ENCODE measurements at regions not wholly inside any gene's neighbourhood (a gene's known extent, or its start where the extent isn't known, plus 50 kb on each side); places are given as distances from the start of the nearest gene placed in this dataset.

DNA sequence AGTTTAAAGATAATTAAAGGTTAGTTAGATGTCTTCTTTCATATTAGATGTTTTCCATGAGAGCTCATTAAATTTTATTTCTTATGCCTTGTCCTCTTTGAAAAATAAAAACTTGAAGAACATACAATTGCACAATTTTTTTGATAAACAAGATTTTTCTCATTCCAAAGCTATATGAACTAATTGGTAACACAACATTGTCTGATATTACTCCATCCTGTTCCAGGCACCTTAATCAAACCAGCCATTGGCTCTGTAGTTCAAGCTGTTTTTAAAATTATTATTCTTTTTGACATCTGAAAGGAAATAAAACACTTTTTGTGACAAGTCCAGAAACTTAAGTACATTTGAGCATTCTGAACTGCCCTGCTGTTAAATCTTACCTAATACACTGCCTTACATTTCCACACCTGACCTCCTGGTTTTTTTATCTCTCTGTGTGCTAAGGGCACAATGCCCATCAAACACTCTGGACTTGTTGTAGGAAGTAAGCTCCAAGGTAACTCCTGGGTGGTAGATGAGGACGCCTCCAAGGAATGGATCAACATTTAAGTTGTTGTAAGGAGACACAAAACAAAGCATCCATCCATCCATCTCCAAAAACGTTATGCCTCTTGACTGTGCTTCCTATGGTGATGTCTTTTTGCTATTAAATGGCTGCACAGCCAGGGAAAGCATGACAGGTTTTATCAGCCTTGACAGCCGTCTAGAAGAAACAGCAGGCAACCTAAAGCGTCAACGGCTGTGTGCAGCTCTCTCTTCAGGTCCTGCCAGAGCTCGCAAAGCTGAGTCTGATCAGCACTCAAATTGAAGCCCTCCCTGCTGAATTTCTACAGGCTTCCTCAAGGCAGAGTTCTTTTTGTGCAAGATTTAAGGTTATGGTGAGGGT lies 449.9 kb upstream of the FLRT2 start:
- TF ChIP-seq SIN3A (IDR thresholded peaks at IDR 0.05; ENCODE audit: borderline replicate concordance, insufficient read depth, low read length), result no peak
- no peak for TF ChIP-seq POLR2AphosphoS5 (IDR thresholded peaks at IDR 0.05; ENCODE audit: low read depth, low read length)
- no peak for TF ChIP-seq FOXP2 (optimal IDR thresholded peaks at IDR 0.05; ENCODE audit: borderline replicate concordance, extremely low read depth, extremely low read length, insufficient read depth)
- TF ChIP-seq REST (IDR thresholded peaks at IDR 0.05; ENCODE audit: insufficient read depth in 1 of 2, low read depth in 2 of 2, low read length in 2 of 2), result no peak
- no peak for TF ChIP-seq TAF1 (IDR thresholded peaks at IDR 0.05; ENCODE audit: borderline replicate concordance, insufficient read depth, low read length)

GRCh38 chr14:85084344-85084743 lies 445.6 kb upstream of the FLRT2 start:
- TF ChIP-seq POLR2AphosphoS5 (IDR thresholded peaks at IDR 0.05; ENCODE audit: low read depth, low read length) (no peak), REST (IDR thresholded peaks at IDR 0.05; ENCODE audit: insufficient read depth in 1 of 2, low read depth in 2 of 2, low read length in 2 of 2) (no peak), FOXP2 (optimal IDR thresholded peaks at IDR 0.05; ENCODE audit: borderline replicate concordance, extremely low read depth, extremely low read length, insufficient read depth) (no peak), TAF1 (IDR thresholded peaks at IDR 0.05; ENCODE audit: borderline replicate concordance, insufficient read depth, low read length) (no peak), SIN3A (IDR thresholded peaks at IDR 0.05; ENCODE audit: borderline replicate concordance, insufficient read depth, low read length) (no peak)

DNA sequence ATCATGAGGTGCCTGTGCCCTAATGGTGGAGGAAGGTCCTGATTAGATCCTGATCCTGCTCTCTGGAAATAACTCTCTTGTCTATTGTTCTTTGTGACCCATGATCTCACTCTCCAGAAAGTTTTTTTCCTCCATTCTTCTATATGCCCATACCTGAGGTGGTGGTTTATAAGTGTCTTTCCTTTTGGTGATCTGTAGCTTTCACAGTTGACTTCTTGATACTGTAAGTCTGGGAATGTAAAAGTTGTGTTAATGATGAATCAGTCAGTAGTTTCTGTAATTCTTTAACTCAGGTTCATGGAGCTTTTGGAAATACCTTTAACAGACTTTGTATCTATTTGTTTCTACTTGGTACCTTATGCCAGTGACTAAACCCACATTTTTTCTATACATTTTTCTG lies 444.0 kb upstream of the FLRT2 start:
- TF ChIP-seq POLR2AphosphoS5 (IDR thresholded peaks at IDR 0.05; ENCODE audit: low read depth, low read length), result no peak
- TF ChIP-seq FOXP2 (optimal IDR thresholded peaks at IDR 0.05; ENCODE audit: borderline replicate concordance, extremely low read depth, extremely low read length, insufficient read depth), result no peak
- TF ChIP-seq REST (IDR thresholded peaks at IDR 0.05; ENCODE audit: insufficient read depth in 1 of 2, low read depth in 2 of 2, low read length in 2 of 2), result no peak
- TF ChIP-seq TAF1 (IDR thresholded peaks at IDR 0.05; ENCODE audit: borderline replicate concordance, insufficient read depth, low read length), result no peak
- TF ChIP-seq SIN3A (IDR thresholded peaks at IDR 0.05; ENCODE audit: borderline replicate concordance, insufficient read depth, low read length), result no peak

DNA sequence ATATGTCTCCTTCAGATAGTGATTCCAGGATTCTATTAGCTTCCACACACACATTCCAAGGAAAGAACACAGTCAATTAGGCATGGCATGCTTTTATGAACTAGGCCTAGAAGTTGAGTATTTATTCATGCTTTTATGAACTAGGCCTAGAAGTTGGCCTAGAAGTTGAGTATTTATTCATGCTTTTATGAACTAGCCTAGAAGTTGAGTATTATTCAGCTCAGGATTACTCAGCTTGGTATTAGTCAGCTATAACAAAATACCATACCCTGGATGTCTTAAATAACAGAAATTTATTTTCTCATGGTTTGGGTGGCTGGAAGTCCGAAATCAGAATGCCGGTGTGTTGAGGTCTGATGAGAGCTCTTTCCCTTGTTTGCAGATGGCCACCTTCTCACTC lies 442.7 kb upstream of the FLRT2 start:
- TF ChIP-seq SIN3A (IDR thresholded peaks at IDR 0.05; ENCODE audit: borderline replicate concordance, insufficient read depth, low read length) (no peak), FOXP2 (optimal IDR thresholded peaks at IDR 0.05; ENCODE audit: borderline replicate concordance, extremely low read depth, extremely low read length, insufficient read depth) (no peak), TAF1 (IDR thresholded peaks at IDR 0.05; ENCODE audit: borderline replicate concordance, insufficient read depth, low read length) (no peak), POLR2AphosphoS5 (IDR thresholded peaks at IDR 0.05; ENCODE audit: low read depth, low read length) (no peak), REST (IDR thresholded peaks at IDR 0.05; ENCODE audit: insufficient read depth in 1 of 2, low read depth in 2 of 2, low read length in 2 of 2) (no peak)
